ENCODE measurements at regions not wholly inside any gene's neighbourhood (a gene's known extent, or its start where the extent isn't known, plus 50 kb on each side); places are given as distances from the start of the nearest gene placed in this dataset.
"Not testable (repeated sequence)": the region's sequence is repeated elsewhere in the genome, so short reads cannot be mapped to it uniquely, and the experiment has no call there.

GRCh38 chr7:83833721-83834120 is 184.8 kb upstream of the SEMA3E start:
- not testable (repeated sequence) for TF ChIP-seq ZNF830 (tag by site-specific recombination; IDR thresholded peaks at IDR 0.05; ENCODE audit: low read depth); CTCF (tag by site-specific recombination; IDR thresholded peaks at IDR 0.05); ZNF37A (tag by site-specific recombination; IDR thresholded peaks at IDR 0.05); ZBTB20 (tag by site-specific recombination; IDR thresholded peaks at IDR 0.05); HOXC10 (CRISPR knock-in tag; IDR thresholded peaks at IDR 0.05); ZNF169 (tag by site-specific recombination; IDR thresholded peaks at IDR 0.05); PRDM2 (tag by site-specific recombination; IDR thresholded peaks at IDR 0.05; ENCODE audit: borderline replicate concordance); REST (tag by site-specific recombination; IDR thresholded peaks at IDR 0.05); ZSCAN16 (tag by site-specific recombination; IDR thresholded peaks at IDR 0.05); ZNF629 (tag by site-specific recombination; IDR thresholded peaks at IDR 0.05); ZNF292 (tag by site-specific recombination; IDR thresholded peaks at IDR 0.05; ENCODE audit: borderline replicate concordance, low read depth)

Data from HEK293 (cell line).